ENCODE measurements at regions not wholly inside any gene's neighbourhood (a gene's known extent, or its start where the extent isn't known, plus 50 kb on each side); places are given as distances from the start of the nearest gene placed in this dataset.
A peak's percentile ranks its signal among the peaks of the same experiment; 100 is the strongest.

GRCh38 chr2:134109246-134109645 is 144.6 kb upstream of the MGAT5 start:
- H3K27ac ChIP-seq (ENCODE audit: low read depth, low read length): no peak overlapping the region
- no peak overlapping the region for H2AFZ ChIP-seq (ENCODE audit: low read length)
- no peaks in the 10 kb centered on the region for H3K9me3 ChIP-seq (ENCODE audit: low read depth, low read length)
- H3K4me2 ChIP-seq (ENCODE audit: insufficient read depth, low read length): no peak overlapping the region
- H3K36me3 ChIP-seq (ENCODE audit: insufficient read depth, low read length): no peaks in the 10 kb centered on the region
- no peak for TF ChIP-seq CTCF (IDR thresholded peaks at IDR 0.05; ENCODE audit: extremely low read depth, low read depth, low read length)
- H3K79me2 ChIP-seq (ENCODE audit: insufficient read depth, low read length): no peaks in the 10 kb centered on the region
- no peaks in the 10 kb centered on the region for H3K4me1 ChIP-seq (ENCODE audit: insufficient read depth, low read length)
- no peak for DNase-seq (ENCODE audit: insufficient read length, low spot score, missing footprints)
- H3K4me3 ChIP-seq (ENCODE audit: insufficient read depth, low read length): no peak overlapping the region
- peaks cover 11% of the 10 kb centered on the region for H3K27me3 ChIP-seq (ENCODE audit: insufficient read depth, low read length)
- H4K20me1 ChIP-seq (ENCODE audit: insufficient read depth, low read length): no peaks in the 10 kb centered on the region

- no peak for TF ChIP-seq CTCF (IDR thresholded peaks at IDR 0.05; ENCODE audit: extremely low read depth, low read depth, low read length)
- Histone ChIP-seq H3K4me3 (ENCODE audit: insufficient read depth, low read length) (no peak overlapping the region), H3K27ac (ENCODE audit: low read depth, low read length) (no peak overlapping the region), H3K9me3 (ENCODE audit: low read depth, low read length) (no peaks in the 10 kb centered on the region), H3K4me1 (ENCODE audit: insufficient read depth, low read length) (no peaks in the 10 kb centered on the region), H3K79me2 (ENCODE audit: insufficient read depth, low read length) (no peaks in the 10 kb centered on the region), H3K4me2 (ENCODE audit: insufficient read depth, low read length) (no peak overlapping the region), H3K27me3 (ENCODE audit: insufficient read depth, low read length) (peaks cover 13% of the 10 kb centered on the region), H3K36me3 (ENCODE audit: insufficient read depth, low read length) (no peaks in the 10 kb centered on the region), H4K20me1 (ENCODE audit: insufficient read depth, low read length) (no peaks in the 10 kb centered on the region), H2AFZ (ENCODE audit: low read length) (no peak overlapping the region)
- no peak for DNase-seq (ENCODE audit: insufficient read length, low spot score, missing footprints)
Observed at GRCh38 chr2:134109725-134110124, 144.1 kb upstream of the MGAT5 start.

- H4K20me1 ChIP-seq (ENCODE audit: insufficient read depth, low read length): no peaks in the 10 kb centered on the region
- H2AFZ ChIP-seq (ENCODE audit: low read length): no peak overlapping the region
- H3K79me2 ChIP-seq (ENCODE audit: insufficient read depth, low read length): no peaks in the 10 kb centered on the region
- H3K27ac ChIP-seq (ENCODE audit: low read depth, low read length): no peak overlapping the region
- peak; percentile 76 for DNase-seq (ENCODE audit: insufficient read length, low spot score, missing footprints)
- no peak overlapping the region for H3K4me3 ChIP-seq (ENCODE audit: insufficient read depth, low read length)
- no peaks in the 10 kb centered on the region for H3K4me1 ChIP-seq (ENCODE audit: insufficient read depth, low read length)
- no peak overlapping the region for H3K4me2 ChIP-seq (ENCODE audit: insufficient read depth, low read length)
- H3K27me3 ChIP-seq (ENCODE audit: insufficient read depth, low read length): peaks cover 15% of the 10 kb centered on the region
- no peak for TF ChIP-seq CTCF (IDR thresholded peaks at IDR 0.05; ENCODE audit: extremely low read depth, low read depth, low read length)
- no peaks in the 10 kb centered on the region for H3K9me3 ChIP-seq (ENCODE audit: low read depth, low read length)
- no peaks in the 10 kb centered on the region for H3K36me3 ChIP-seq (ENCODE audit: insufficient read depth, low read length)
Observed at GRCh38 chr2:134110532-134110931, 143.3 kb upstream of the MGAT5 start.

- Histone ChIP-seq H2AFZ (ENCODE audit: low read length) (no peak overlapping the region), H4K20me1 (ENCODE audit: insufficient read depth, low read length) (peaks cover 5% of the 10 kb centered on the region), H3K4me3 (ENCODE audit: insufficient read depth, low read length) (no peak overlapping the region), H3K9me3 (ENCODE audit: low read depth, low read length) (no peaks in the 10 kb centered on the region), H3K36me3 (ENCODE audit: insufficient read depth, low read length) (no peaks in the 10 kb centered on the region), H3K27ac (ENCODE audit: low read depth, low read length) (no peak overlapping the region), H3K4me1 (ENCODE audit: insufficient read depth, low read length) (peaks cover 16% of the 10 kb centered on the region), H3K4me2 (ENCODE audit: insufficient read depth, low read length) (no peak overlapping the region), H3K27me3 (ENCODE audit: insufficient read depth, low read length) (peaks cover 15% of the 10 kb centered on the region), H3K79me2 (ENCODE audit: insufficient read depth, low read length) (peaks cover 16% of the 10 kb centered on the region)
- no peak for TF ChIP-seq CTCF (IDR thresholded peaks at IDR 0.05; ENCODE audit: extremely low read depth, low read depth, low read length)
- no peak for DNase-seq (ENCODE audit: insufficient read length, low spot score, missing footprints)
Observed at GRCh38 chr2:134117676-134118075, 136.2 kb upstream of the MGAT5 start.
